Panc1 (cell line): ENCODE measurements at regions not wholly inside any gene's neighbourhood (a gene's known extent, or its start where the extent isn't known, plus 50 kb on each side); places are given as distances from the start of the nearest gene placed in this dataset.

Experiments used
- ATAC-seq: fragments of 200-7000 bp; cut with Tn5 transposase; 2 replicates; pipeline ENCODE4 v1.9.1; 2020; ENCODE audit warnings: mild to moderate bottlenecking, moderate library complexity
- BruUV-seq: library from RNA; stranded (reverse); fragments of 400-500 nt; replicated peaks from 2 replicates; lab custom pipeline; 2021; lab: Mats Ljungman, UMichigan
- CTCF ChIA-PET: fragments of 300-600 bp; sonication (Branson Sonifier 250); formaldehyde crosslinking; loops from one replicate; lab custom pipeline; 2022; ENCODE audit warnings: antibody characterized with exemption; lab: Charles Lee
- POLR2A ChIA-PET: fragments of 300-600 bp; sonication (Branson Sonifier 250); formaldehyde crosslinking; loops from one replicate; lab custom pipeline; 2022; ENCODE audit warnings: antibody characterized with exemption; lab: Charles Lee
- DNase-seq: peaks from one replicate; pipeline ENCODE4 v3.0.0-alpha.2; 2010; ENCODE audit warnings: low read depth, low spot score
- H3K27ac ChIP-seq: 2 replicates; pipeline ENCODE4 v1.5.1; 2011; ENCODE audit warnings: mild to moderate bottlenecking, low read length, inconsistent platforms
- H3K27me3 ChIP-seq: fragments of 200-500 bp; sonication (Bioruptor generic); 2 replicates; pipeline ENCODE4 v1.6.0; 2014; ENCODE audit warnings: low read length, inconsistent platforms; ENCODE audit not compliant: control insufficient read depth, insufficient read depth
- H3K36me3 ChIP-seq: fragments of 200-500 bp; sonication (Bioruptor generic); 2 replicates; pipeline ENCODE4 v1.5.1; 2014; ENCODE audit warnings: inconsistent platforms, mild to moderate bottlenecking, low read length, moderate library complexity; ENCODE audit not compliant: control insufficient read depth, insufficient read depth
- H3K4me1 ChIP-seq: 2 replicates; pipeline ENCODE4 v1.5.1; 2011; ENCODE audit warnings: inconsistent platforms, mild to moderate bottlenecking, low read length, moderate library complexity; ENCODE audit not compliant: control insufficient read depth, insufficient read depth
- H3K4me3 ChIP-seq, 2 experiments: 2 replicates each; pipeline ENCODE4 v1.5.1; 2011 to 2012; ENCODE audit warnings: low read depth in 2 of 2, low read length in 2 of 2, mild to moderate bottlenecking in 2 of 2, inconsistent platforms in 1 of 2, moderate library complexity in 1 of 2
- H3K9me3 ChIP-seq: fragments of 200-500 bp; sonication (Bioruptor generic); 2 replicates; pipeline ENCODE4 v1.5.1; 2014; ENCODE audit warnings: low read depth, mild to moderate bottlenecking, inconsistent platforms, low read length, moderate library complexity; ENCODE audit not compliant: control insufficient read depth, insufficient read depth
- POLR2AphosphoS5 ChIP-seq: IDR thresholded peaks from 2 replicates; pipeline ENCODE4 v1.6.1; 2012; ENCODE audit warnings: mild to moderate bottlenecking, low read depth, low read length, moderate library complexity
- SIN3A ChIP-seq: IDR thresholded peaks from 2 replicates; pipeline ENCODE4 v1.6.1; 2012; ENCODE audit warnings: low read depth, mild to moderate bottlenecking, low read length, moderate library complexity, borderline replicate concordance; ENCODE audit not compliant: insufficient read depth
- TCF7L2 ChIP-seq: IDR thresholded peaks from 2 replicates; pipeline ENCODE4 v1.6.1; 2011; ENCODE audit warnings: mild to moderate bottlenecking, low read depth, low read length, inconsistent platforms
- in situ Hi-C: cut with HindIII; loops from 2 replicates; pipeline ENCODE4 v1.10.0; 2016; ENCODE audit warnings: low sequenced_read_pairs, low pct_unique_long_range_greater_than_20kb
- intact Hi-C: fragments of 100-400 bp; cut with micrococcal nuclease; formaldehyde crosslinking; loops from one replicate; pipeline ENCODE4 v1.10.0; 2022; ENCODE audit not compliant: unreplicated experiment
- TF ChIP-seq, protein P1 (sequence below): fragments of 450-650 bp; IDR thresholded peaks from 2 replicates; pipeline ENCODE4 v1.5.1; 2017; ENCODE audit warnings: mild to moderate bottlenecking
- TF ChIP-seq, protein P2 (sequence below), 2 experiments: IDR thresholded peaks; 2 replicates each; pipeline ENCODE4 v1.6.1; 2011 to 2012; ENCODE audit warnings: low read depth in 2 of 2, control low read depth in 1 of 2, low read length in 1 of 2, mild to moderate bottlenecking in 1 of 2, moderate library complexity in 1 of 2; ENCODE audit not compliant: insufficient read depth in 1 of 2

- peaks cover 4% of the 10 kb centered on the region; the same call in 1 of the 2 replicates for H3K9me3 ChIP-seq
- in situ Hi-C loops (no loop called here), intact Hi-C loops (no loop called here)
- no peaks in the 10 kb centered on the region for H3K27me3 ChIP-seq
- no peak overlapping the region for H3K4me3 ChIP-seq
- H3K4me1 ChIP-seq = peaks cover 3% of the 10 kb centered on the region; the same call in 1 of the 2 replicates
- no peak overlapping the region for H3K27ac ChIP-seq
- no TSS peak for BruUV-seq
- DNase-seq = no peak
- POLR2A ChIA-PET = no interaction called here
- CTCF ChIA-PET = no interaction called here
- H3K36me3 ChIP-seq = no peaks in the 10 kb centered on the region
- TF ChIP-seq, protein P1, sequence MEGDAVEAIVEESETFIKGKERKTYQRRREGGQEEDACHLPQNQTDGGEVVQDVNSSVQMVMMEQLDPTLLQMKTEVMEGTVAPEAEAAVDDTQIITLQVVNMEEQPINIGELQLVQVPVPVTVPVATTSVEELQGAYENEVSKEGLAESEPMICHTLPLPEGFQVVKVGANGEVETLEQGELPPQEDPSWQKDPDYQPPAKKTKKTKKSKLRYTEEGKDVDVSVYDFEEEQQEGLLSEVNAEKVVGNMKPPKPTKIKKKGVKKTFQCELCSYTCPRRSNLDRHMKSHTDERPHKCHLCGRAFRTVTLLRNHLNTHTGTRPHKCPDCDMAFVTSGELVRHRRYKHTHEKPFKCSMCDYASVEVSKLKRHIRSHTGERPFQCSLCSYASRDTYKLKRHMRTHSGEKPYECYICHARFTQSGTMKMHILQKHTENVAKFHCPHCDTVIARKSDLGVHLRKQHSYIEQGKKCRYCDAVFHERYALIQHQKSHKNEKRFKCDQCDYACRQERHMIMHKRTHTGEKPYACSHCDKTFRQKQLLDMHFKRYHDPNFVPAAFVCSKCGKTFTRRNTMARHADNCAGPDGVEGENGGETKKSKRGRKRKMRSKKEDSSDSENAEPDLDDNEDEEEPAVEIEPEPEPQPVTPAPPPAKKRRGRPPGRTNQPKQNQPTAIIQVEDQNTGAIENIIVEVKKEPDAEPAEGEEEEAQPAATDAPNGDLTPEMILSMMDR = no peak
- TF ChIP-seq SIN3A (no peak), TCF7L2 (no peak), POLR2AphosphoS5 (no peak)
- TF ChIP-seq, protein P2, sequence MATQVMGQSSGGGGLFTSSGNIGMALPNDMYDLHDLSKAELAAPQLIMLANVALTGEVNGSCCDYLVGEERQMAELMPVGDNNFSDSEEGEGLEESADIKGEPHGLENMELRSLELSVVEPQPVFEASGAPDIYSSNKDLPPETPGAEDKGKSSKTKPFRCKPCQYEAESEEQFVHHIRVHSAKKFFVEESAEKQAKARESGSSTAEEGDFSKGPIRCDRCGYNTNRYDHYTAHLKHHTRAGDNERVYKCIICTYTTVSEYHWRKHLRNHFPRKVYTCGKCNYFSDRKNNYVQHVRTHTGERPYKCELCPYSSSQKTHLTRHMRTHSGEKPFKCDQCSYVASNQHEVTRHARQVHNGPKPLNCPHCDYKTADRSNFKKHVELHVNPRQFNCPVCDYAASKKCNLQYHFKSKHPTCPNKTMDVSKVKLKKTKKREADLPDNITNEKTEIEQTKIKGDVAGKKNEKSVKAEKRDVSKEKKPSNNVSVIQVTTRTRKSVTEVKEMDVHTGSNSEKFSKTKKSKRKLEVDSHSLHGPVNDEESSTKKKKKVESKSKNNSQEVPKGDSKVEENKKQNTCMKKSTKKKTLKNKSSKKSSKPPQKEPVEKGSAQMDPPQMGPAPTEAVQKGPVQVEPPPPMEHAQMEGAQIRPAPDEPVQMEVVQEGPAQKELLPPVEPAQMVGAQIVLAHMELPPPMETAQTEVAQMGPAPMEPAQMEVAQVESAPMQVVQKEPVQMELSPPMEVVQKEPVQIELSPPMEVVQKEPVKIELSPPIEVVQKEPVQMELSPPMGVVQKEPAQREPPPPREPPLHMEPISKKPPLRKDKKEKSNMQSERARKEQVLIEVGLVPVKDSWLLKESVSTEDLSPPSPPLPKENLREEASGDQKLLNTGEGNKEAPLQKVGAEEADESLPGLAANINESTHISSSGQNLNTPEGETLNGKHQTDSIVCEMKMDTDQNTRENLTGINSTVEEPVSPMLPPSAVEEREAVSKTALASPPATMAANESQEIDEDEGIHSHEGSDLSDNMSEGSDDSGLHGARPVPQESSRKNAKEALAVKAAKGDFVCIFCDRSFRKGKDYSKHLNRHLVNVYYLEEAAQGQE (IDR thresholded peaks at IDR 0.05; ENCODE audit: insufficient read depth in 1 of 2, low read depth in 2 of 2, low read length in 1 of 2) = no peak
- ATAC-seq = no peak
Measured at GRCh38 chr14:103206836-103207387, 83.7 kb downstream of the TNFAIP2 start.

DNA sequence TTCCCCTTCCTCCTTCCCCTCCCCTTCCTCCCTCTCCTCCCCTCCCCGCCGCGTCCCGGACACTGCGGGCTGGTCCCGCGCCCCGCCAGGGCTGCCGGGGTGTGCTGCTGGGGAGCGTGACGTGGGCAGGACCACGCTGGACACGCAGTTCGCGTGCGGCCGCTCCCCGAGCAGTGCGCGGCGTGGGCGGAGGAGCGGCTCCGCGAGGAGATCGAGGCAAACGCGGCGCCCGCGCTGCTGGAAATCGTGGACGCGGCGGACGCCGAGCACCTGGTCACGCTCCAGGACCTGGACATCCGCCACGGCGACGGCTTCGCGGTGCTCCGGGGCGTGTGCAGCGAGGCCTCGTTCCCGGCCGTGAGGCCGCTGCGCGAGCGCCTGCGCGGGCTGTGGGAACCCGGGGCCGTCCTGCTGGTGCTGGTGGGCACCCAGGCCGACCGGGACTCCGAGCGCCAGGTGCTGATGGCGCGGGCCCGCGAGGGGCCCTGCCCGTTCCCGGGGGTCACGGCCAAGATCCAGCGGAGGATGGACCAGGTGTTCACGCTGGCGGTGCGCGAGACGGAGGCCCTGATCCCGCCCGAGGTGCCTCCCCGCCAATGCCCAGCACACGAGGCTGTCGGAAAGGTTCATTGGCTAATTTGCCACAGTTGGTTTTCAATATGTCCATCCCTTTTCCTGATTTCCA, 84.3 kb downstream of the TNFAIP2 start:
- CTCF ChIA-PET = no interaction called here
- TF ChIP-seq POLR2AphosphoS5 = no peak
- TF ChIP-seq, protein P1 = no peak
- TF ChIP-seq, protein P2 (IDR thresholded peaks at IDR 0.05; ENCODE audit: insufficient read depth in 1 of 2, low read depth in 2 of 2, low read length in 1 of 2) = no peak
- no peak overlapping the region for H3K27ac ChIP-seq
- POLR2A ChIA-PET = no interaction called here
- no peak for ATAC-seq
- peaks cover 3% of the 10 kb centered on the region; the same call in 1 of the 2 replicates for H3K4me1 ChIP-seq
- no TSS peak for BruUV-seq
- DNase-seq = no peak
- peaks cover 4% of the 10 kb centered on the region; the same call in 1 of the 2 replicates for H3K9me3 ChIP-seq
- H3K4me3 ChIP-seq = no peak overlapping the region; a peak in 1 of 4 replicates
- no peaks in the 10 kb centered on the region for H3K36me3 ChIP-seq
- in situ Hi-C loops (no loop called here), intact Hi-C loops (no loop called here)
- H3K27me3 ChIP-seq = no peaks in the 10 kb centered on the region
